Fibroblast of skin of scalp (primary cell): ENCODE measurements at regions not wholly inside any gene's neighbourhood (a gene's known extent, or its start where the extent isn't known, plus 50 kb on each side); places are given as distances from the start of the nearest gene placed in this dataset.

ENCODE experiments used
- DNase-seq: peaks from one replicate; pipeline ENCODE4 v3.0.0-alpha.2; 2013

DNA sequence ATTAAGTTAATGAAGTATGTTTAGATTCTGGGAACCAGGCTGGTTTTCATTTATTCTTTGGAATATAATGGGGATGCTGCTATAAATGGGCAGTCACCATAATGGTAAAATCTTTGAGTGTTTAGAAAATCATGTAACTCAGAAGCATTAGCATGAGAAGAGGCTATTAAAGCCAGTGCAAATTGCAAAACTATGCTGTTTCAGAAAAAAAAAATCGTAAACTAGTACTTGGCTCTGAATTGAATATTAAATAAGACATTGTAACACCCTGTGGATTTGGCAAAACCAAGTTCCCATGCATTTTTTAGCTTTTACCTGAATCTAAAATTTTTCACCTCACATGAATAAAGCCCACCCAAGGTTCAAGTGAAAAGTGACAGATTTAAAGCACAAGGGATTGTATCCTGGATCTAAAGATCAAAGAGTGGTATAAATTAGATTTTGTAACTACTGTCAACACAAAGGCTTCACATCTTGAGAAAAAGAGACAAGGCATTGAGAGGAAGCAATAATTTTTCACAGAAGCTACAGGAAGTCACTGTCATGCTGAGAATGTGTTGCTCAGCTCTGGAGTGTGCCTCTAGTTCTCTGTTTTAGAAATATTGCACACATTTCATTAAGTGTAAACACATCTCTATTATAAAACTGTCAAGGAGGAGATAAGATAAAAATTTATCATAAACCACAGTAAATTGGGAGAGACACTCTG is 142.2 kb downstream of the ABCA8 start:
- DNase-seq: peak; percentile 11

DNA sequence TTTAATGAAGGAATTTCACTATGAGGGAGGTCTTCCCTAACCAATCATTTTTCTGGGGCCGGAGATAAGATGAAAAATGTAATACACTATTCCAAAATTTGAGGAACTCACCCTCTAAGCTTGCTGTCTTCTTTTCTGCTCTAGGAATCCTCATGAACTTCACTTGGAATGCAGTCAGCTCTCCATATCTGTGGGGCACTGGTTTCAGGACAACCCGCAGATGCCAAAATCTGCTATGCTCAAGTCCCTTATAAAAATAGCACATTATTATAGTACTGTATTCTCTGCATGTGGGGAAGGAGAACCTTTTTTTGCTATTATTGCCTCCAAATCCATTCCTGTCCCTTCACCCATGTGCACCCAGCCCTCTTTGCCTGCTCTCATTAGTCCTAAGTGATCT is 146.0 kb downstream of the ABCA8 start:
- DNase-seq: no peak

DNA sequence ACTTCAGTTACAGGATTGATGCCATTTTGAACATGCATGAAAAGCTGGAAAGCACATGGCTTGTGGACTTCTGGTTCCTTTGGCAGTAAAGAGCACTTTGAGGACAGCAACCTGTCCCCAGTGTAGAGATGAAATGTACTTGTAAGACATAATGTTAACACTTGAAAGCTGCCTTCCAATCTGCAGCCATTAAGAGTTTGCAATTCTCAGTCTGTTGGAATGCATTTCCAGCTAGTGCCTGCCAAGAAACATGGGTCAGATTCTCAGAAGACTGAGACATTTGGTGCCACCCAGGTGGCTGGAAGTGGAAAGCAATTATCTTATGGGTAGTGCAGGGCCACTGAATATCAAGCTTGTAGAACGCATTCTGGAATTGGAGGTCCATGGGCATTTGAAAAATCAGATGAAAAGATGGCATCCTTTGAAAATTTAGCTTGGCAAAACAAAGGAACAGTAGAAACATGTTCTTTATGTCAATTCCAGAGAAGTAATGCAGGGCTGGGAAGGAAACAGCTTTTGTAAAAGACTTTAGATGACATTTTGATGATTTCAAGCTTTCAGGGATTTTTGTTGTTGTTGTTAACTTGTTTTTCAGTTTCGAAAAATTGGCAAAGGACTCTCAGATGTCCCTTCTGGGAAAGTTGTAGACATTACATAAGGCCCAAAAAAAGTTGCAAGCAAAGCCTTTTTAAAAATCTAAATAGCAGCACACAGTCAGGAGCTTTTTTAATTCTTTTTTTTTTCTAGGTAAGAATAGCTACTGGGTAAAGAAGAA is 147.0 kb downstream of the ABCA8 start:
- DNase-seq: no peak

DNA sequence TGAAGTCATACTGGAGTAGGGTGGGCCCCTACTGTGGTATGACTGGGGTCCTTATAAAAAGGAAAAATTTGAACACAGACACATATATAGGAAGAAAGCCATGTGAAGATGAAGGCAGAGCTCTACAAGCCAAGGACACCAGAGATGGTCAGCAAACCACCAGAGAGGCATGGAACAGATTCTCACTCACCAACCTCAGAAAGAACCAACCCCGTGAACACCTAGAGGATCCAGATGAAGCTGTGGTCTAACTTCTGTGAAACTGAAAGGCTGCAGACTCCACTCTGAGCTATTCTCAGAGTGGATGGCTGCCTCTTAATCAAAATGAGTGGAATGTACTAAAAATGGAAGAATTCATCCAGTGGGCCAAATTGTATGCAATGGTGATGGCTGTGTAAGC is 149.6 kb downstream of the ABCA8 start:
- DNase-seq: no peak

DNA sequence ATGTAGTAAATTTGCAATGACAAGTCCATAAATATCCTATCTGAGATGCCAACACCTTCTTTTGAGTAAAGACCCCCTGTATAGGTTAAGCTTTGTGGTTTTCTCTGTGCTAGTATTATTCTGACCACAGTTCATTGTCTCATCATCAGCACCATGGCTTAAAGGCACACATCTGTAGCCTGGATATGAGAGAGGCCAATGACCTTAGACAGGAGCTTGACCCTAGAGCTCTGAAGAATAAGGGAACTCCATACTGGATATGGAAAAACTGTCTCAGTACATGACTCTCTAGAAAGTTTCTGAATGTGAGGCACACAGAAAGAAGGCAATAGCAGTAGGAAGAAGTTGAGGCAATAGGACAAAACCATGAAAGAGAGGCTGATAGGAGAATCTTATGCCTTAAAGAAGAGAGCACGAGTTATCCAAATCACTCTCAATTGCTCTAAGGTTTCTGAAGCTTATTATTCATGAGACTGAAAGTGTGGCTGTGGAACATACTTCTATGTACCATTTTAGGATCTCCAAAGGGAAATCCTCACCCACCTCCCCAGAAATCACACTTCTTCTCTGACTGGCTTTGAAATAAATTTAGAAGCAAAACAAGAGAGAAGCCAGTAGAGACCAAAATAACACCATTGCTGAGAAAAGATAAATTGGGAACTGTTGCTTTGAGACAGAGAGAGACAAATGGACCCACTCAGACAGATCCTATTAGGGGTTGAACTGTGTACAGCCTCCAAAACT is 150.2 kb downstream of the ABCA8 start:
- DNase-seq: no peak

DNA sequence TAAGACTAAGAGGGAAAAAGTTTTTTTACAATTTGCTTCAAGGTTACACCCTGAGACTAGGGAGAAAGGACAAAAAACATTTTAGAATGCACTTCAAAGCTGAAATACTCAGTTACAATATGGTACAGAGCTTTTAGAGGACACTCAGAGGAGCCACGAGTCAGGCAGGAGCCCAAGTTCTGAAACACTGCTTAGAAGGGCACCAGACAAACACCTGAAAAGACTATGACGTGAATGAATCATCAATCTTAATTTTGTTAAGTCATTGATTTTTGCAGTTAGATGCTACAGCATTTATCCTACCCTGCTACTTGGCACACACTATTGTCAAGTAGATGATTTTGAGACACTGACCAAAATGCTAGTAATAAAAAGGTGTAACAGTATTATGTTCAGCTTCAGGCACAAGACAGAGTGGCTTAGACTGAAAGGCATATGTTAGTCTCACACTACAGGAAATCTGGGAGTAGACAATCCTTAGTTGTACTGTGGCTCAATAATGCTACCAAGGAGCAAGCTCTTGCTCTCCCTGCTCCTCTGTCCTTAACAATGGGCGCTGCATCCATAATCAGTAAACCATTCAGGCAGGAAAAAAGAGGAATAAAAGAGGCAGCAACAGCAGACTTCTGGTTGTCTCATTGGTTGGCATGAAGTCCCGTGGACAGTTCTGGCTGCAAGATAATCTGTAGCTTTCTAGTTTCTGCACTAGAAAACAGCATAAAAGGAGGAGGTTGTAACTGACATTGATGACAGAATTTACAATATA is 151.8 kb downstream of the ABCA8 start:
- DNase-seq: no peak

DNA sequence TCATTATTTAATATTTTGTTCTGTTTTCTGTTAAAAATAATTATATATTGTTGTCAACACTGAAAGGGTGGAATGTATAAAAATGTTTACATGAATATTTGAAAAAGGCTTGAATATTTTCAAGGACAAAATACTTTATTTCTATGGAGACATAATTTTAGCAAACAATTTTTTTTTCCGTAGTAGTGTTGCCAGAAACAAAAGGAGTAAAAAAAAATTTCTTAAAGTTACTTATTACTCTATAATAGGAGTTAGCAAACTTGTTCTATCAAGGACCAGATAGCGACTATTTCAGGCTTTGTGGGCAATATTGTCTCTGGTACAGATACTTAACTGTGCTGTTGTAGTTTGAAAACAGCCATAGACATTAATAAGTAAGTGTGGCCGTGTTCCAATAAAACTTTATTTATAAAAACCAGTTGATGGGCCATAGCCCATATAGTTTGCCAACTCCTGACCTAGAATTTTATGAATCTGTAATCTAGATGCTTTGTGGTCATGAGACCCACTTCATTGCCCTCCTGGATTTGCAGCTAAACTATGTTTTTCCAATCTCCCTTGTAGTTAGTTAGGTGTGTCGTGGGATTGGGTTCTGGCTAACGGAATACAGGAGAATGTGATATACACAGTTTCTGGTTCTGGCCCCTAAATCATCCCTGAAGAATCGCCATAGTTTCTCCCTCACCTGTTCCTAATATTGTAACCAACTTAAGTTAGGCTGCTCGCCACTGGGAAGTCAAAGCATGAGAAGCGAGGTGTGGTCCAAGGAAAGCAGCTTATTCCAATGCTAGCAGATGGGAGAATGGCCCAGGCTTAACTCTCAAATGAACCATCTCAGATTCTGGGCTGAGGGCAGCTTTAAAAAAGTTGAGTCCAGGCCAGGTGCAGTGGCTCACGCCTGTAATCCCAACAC is 153.6 kb downstream of the ABCA8 start:
- no peak for DNase-seq

DNA sequence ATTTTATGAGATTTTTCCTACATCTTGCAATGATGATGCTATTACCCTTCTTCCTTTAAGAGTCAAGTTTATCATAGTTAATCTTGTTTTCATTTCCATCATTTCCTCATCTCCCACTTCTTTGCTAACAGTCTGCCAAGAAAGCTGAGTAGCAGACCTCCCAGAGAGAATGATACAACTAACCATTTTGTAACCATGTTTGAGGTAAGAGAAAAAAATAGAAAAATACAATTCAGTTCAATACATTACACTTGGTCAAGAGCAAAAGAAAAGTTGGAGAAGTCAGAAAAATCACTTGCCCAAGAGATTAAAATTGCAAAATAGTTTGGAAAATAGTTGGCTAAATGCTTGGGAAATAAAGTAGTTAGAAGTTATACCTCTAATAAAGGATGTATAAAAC is 154.4 kb downstream of the ABCA8 start:
- DNase-seq: peak; percentile 2

DNA sequence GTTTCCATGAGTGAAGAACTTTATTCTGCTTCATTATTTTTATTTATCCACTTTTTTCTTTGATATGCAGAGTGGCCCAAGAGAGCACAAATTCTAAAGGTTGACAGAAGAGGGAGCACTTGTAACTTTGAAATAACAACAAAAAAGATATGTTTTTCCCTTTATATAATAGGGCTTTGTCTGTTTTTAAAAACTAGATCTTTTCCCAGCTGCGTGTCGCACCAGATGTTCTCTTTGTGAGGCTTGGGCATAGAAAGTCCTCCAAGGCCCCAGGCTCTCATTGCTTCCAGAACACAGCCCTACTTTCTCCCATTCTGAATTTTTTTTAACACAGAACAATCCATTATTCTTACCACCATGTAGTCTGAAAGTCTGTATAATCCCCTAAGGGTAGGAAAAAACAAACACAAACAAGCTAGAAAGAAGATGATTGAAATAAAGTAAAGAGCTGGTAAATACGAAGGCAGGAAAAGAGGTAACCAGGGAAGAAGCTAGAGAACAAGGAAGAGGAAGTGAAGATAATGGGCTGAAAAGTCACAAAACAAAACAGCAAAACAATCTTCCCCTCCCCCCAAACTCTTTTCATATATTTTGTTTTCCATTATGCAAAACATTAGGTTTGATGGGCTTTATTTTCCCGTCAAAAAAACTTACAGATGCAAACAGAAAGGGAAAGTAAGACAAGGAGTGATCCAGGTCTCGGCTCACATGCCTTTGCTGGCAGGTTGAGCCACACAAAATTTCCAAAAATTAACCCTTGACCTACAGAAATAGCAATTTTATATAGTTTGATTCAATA is 160.4 kb downstream of the ABCA8 start:
- peak; percentile 29 for DNase-seq

DNA sequence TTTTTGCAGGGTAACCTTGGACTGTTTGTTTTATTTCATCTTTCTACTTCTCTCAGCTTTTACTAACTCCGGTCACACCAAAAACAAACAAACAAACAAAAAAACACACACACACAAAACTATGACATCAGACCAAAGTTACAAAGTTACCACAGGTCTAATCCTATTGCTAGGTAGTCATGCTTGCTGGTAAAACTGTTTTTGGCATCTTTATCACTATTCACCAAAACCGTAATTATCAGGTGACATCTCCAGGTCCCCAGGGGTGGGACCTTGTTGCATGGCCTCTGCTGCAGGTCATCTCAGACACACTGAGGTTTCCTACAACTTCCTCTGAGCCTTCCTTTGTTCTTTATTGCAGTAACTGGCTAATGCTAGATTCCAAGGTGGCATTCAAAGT is 162.3 kb downstream of the ABCA8 start:
- DNase-seq: no peak

DNA sequence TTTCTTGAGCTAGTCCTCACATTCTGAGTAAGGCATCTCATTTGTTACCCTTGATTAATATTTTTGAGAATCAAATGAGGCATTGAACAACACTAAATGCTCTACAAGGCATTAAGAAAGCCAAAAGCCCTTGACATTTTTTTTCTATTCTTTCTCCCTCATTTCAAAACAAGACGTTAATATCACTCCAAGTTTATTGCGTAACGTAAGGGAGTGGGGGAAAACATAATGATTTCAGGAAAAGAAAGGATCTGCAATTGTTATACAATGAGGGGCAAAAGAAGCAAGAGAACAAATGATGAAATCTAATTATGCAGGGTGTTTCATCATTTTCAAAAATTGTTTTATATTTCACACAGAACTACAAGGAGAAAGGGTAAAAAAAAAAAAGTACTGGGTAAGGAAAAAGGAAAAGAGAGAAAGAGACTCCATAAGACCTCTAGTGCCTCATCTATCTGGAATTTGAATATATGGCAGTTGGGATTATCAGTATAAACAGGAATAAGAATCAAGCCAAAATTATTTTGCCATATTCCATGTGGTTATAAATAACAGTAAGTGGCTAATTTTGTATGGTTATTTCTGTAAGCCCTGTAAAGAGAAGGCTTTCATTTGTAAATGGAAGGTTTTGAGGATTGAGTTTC is 163.0 kb downstream of the ABCA8 start:
- peak; percentile 4 for DNase-seq

DNA sequence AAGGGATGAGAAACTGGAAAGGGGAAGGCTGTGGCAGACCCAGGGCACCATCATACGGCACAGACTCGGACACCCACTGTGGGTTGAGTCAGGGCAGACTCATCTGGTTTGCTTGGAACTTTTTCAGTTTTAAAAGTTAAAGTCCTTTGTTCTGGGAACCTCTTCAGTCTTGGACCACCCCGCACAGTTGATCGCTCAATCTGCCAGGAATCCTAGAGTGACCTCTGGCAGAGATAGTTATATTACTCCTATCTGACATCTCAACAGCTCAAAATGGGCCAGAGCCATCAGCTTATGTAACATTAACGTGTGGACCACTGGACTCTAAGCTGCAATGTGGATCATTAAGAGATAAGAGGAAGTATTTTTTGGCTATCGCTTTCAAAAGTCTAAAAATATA is 164.3 kb downstream of the ABCA8 start:
- DNase-seq: no peak

DNA sequence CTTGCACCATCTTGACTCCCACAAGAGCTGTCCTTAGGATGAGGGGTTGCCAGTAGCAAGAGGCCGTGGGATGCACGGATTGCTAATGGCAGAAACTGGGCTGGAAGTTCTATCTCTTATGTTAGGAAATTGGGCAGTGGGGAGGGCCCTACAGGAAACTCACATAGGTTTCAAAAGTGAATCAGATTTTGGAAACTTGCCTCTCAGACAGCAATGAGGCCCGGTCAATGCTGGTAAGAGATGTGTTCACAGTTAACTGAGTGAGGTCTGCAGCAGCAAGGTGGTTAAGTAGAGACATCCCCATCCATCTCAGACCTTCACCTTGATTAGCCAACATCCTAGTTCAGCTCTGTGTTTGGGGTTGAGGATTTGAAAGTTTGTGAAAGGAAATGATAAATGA is 164.7 kb downstream of the ABCA8 start:
- DNase-seq: no peak

DNA sequence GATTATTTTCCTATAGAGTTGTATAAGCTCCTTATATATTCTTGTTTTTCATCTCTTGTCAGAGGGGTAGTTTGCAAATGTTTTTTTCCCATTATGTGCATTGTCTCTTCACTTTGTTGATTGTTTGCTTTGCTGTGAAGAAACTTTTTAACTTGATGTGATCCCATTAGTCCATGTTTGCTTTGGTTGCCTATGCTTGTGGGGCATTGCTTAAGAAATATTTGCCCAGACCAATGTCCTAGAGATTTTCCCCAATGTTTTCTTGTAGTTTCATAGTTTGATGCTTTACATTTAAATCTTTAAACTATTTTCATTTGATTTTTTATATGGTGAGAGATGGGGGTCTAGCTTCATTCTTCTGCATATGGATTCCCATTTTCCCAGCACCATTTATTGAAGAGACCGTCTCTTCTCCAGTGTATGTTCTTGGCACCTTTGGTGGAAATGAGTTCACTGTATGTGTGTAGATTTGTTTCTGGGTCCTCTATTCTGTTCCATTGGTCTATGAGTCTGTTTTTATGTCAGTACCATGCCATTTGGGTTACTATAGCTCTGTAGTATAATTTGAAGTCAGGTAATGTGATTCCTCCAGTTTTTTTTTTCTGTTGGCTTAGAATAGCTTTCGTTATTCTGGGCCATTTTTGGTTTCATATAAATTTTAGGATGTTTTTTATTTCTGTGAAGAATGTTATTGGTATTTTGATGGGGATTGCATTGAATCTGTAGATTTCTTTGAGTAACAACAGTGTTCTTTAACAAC is 165.8 kb downstream of the ABCA8 start:
- DNase-seq: no peak

DNA sequence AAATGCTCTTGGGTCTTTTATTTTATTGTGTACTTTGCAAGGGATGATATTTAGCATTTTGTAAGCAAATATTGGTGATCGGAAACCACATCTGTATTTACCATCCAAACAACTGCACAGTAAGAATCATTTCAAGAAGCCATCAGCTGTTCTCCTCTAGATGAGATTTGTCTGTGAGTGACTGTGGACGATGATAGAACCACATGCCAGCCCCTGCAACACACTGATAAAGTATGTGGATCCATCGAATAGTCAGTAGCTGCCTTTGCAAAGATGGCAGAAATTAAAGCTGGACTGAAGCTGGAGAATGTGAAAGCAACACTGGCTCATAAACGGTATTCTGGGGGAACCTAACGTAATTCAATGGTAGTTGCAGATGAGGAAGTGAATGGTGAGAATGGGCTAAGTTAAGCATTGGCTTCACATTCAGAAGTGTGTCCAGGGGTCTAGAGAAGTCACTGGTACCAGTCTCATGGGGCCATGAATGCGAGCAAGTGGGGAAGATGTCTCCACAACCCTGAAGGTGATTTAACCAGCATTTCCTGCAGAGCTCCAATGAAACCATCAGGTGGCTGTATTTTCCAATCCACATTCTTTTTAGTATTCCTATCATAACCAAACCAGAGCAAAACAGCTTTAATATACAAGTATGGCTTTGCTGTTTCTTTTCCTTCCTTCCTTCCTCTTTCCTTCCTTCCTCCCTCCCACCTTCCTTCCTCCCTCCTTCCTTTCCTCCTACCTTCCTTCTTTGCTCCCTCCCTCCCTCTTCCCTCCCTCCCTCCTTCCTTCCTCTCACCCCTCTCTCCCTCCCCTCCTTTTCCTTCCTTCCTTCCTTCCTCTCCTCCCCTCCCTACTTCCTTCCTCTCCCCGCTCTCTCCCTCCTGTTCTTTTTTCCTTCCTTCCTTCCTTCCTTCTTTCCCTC is 169.4 kb downstream of the ABCA8 start:
- no peak for DNase-seq

DNA sequence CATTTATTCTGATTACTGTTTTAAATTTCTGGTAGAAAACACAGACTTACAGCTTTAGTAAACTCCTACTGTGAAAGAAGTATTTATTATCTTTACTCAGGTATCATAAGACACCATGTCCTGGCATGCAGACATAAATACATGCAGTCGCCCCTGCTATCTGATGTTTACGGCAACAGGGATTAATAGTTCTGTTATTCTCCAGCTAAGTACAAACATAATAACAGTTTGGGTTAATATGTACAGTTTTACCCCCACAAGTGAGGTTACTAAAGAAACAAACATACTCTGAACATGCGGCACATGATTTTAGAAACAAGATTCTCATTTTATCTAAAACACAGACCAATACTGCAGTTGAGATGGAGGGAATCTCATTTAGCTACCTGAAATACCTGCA is 170.8 kb downstream of the ABCA8 start:
- no peak for DNase-seq

DNA sequence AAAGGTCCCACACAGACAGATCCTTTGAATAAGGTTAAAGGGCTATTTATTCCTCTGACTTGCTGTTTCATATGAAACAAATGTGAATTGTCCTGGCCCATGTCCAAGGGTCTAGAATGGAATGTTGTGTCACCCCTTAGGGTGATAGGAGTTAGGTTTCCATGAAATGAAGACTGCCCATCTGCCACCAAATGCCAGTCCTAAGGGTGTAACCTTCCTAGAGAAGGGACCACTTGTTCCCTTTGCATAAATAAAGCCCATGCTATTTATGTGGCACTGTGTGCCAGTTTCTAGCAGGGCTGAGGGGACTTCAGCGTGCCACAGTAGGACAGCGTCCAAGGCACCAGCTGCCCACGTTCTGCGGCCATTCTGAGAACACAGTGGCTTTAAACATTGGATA is 171.3 kb downstream of the ABCA8 start:
- peak; percentile 5 for DNase-seq

DNA sequence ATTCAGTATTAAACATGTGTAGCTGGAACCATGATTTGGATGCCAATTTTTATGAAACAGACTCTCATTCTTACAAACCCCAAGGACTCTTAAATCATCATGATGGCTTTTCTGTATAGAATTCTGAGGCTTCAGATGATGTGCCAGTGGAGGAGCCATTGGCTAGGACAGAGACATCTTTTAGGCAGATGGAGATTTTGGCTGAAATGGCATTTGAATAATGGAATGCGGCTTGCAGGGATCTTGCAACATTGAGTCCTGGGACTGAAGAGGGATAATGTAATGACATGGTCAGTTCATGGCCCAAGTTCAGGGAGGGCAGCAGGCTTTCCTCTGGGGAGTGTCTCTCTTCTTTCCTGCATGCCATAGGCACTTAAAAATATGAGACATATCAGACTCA is 172.4 kb downstream of the ABCA8 start:
- peak; percentile 84 for DNase-seq
